CD4-positive, alpha-beta T cell (primary cell): ENCODE measurements at regions not wholly inside any gene's neighbourhood (a gene's known extent, or its start where the extent isn't known, plus 50 kb on each side); places are given as distances from the start of the nearest gene placed in this dataset.
"Not testable (repeated sequence)": the region's sequence is repeated elsewhere in the genome, so short reads cannot be mapped to it uniquely, and the experiment has no call there.

Source experiments
- ATAC-seq: fragments of 200-7000 bp; cut with Tn5 transposase; one replicate; pipeline ENCODE4 v1.10.0; 2022; ENCODE audit warnings: mild to moderate bottlenecking; ENCODE audit not compliant: poor library complexity
- CTCF ChIA-PET: fragments of 350-600 bp; sonication (Branson Sonifier 250); formaldehyde crosslinking; loops from one replicate; lab custom pipeline; 2021; ENCODE audit warnings: antibody characterized with exemption, inconsistent platforms; lab: Charles Lee
- POLR2A ChIA-PET: fragments of 350-600 bp; sonication (Branson Sonifier 250); formaldehyde crosslinking; loops from one replicate; lab custom pipeline; 2021; ENCODE audit warnings: antibody characterized with exemption, inconsistent platforms; lab: Charles Lee
- DNase-seq, 14 experiments: peaks; one replicate each; pipeline ENCODE4 v3.0.0-alpha.2; 2013 to 2020; ENCODE audit warnings: mixed read lengths in 2 of 14
- H3K27ac ChIP-seq, 2 donors: one replicate each; pipeline versions ENCODE4 v1.5.1 to v1.7.0; 2013; ENCODE audit warnings: low read length in 2 of 2, low read depth in 1 of 2, mild to moderate bottlenecking in 1 of 2
- H3K27me3 ChIP-seq, 2 experiments: 1 replicate in 1 of 2; 2 replicates in 1 of 2; pipeline versions ENCODE4 v1.6.1 to v1.7.0; 2013; ENCODE audit warnings: low read length in 2 of 2, control low read depth in 1 of 2, mild to moderate bottlenecking in 1 of 2, moderate library complexity in 1 of 2; ENCODE audit not compliant: insufficient read depth in 2 of 2, control insufficient read depth in 1 of 2
- H3K36me3 ChIP-seq: one replicate; pipeline ENCODE4 v1.6.1; 2013; ENCODE audit warnings: low read length, control low read depth; ENCODE audit not compliant: insufficient read depth
- H3K4me1 ChIP-seq: one replicate; pipeline ENCODE4 v1.6.1; 2013; ENCODE audit warnings: low read length, control low read depth; ENCODE audit not compliant: insufficient read depth
- H3K4me3 ChIP-seq: one replicate; pipeline ENCODE4 v1.5.1; 2013; ENCODE audit warnings: mild to moderate bottlenecking, low read length, moderate library complexity
- H3K9me3 ChIP-seq, 2 experiments: 1 replicate in 1 of 2; 2 replicates in 1 of 2; pipeline versions ENCODE4 v1.6.1 to v1.7.0; 2013; ENCODE audit warnings: low read length in 2 of 2, mild to moderate bottlenecking in 2 of 2, control low read depth in 1 of 2, moderate library complexity in 1 of 2; ENCODE audit not compliant: control insufficient read depth in 1 of 2, insufficient read depth in 1 of 2
- H3K27ac Mint-ChIP-seq: one replicate; pipeline ENCODE4 v1.8.0; 2020; ENCODE audit warnings: mixed read lengths
- H3K27me3 Mint-ChIP-seq: one replicate; pipeline ENCODE4 v1.8.0; 2021; ENCODE audit warnings: mixed read lengths
- H3K36me3 Mint-ChIP-seq: one replicate; pipeline ENCODE4 v1.8.0; 2021; ENCODE audit warnings: low read depth, mixed read lengths
- H3K4me1 Mint-ChIP-seq: one replicate; pipeline ENCODE4 v1.8.0; 2021; ENCODE audit warnings: low read depth, mixed read lengths
- H3K4me3 Mint-ChIP-seq: one replicate; pipeline ENCODE4 v1.8.0; 2020; ENCODE audit warnings: mild to moderate bottlenecking, mixed read lengths
- H3K9me3 Mint-ChIP-seq: one replicate; pipeline ENCODE4 v1.8.0; 2020; ENCODE audit warnings: mixed read lengths
- intact Hi-C, 2 experiments: fragments of 100-400 bp; cut with DNase I in 1 of 2; cut with micrococcal nuclease in 1 of 2; formaldehyde crosslinking; loops; one replicate each; pipeline versions ENCODE4 v1.15.1 to v1.9.0; 2023 to 2025; cut with DNase I, micrococcal nuclease
- TF ChIP-seq, protein P1 (sequence below): fragments of 200-600 bp; IDR thresholded peaks from one replicate; pipeline ENCODE4 v1.8.0; 2022; ENCODE audit warnings: antibody characterized with exemption, mild to moderate bottlenecking

DNA sequence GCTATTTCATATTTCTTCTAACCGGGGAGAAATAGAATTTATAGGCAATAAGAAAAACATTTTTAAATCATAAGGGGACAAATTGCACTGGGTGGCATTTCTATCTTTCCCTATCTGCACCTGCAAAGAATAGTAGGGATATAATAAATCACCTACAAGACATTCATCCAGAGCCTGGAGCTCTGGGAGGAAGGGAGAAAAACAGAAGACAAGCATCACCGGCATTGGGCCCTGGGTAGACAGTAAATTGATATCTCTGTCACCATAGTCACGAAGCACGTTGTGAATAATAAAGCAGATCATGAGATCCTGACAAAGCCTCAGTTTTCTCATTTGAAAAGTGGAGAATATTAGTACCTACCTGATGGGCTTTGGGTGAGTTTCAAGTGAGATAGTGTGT, 685.6 kb downstream of the XPNPEP1 start:
- H3K27me3 ChIP-seq, result no peaks in the 10 kb centered on the region
- H3K27me3 Mint-ChIP-seq, result no peaks in the 10 kb centered on the region
- intact Hi-C loops, result no loop called here
- no peaks in the 10 kb centered on the region for H3K4me1 Mint-ChIP-seq
- no peaks in the 10 kb centered on the region for H3K4me1 ChIP-seq
- no peak overlapping the region for H3K27ac Mint-ChIP-seq
- H3K36me3 Mint-ChIP-seq, result no peaks in the 10 kb centered on the region
- no peak for DNase-seq
- ATAC-seq, result no peak
- H3K9me3 ChIP-seq, result no peaks in the 10 kb centered on the region
- ChIA-PET CTCF (no interaction called here), POLR2A (no interaction called here)
- H3K27ac ChIP-seq, result no peak overlapping the region
- H3K4me3 Mint-ChIP-seq, result no peak overlapping the region
- H3K4me3 ChIP-seq, result no peak overlapping the region
- TF ChIP-seq, protein P1, sequence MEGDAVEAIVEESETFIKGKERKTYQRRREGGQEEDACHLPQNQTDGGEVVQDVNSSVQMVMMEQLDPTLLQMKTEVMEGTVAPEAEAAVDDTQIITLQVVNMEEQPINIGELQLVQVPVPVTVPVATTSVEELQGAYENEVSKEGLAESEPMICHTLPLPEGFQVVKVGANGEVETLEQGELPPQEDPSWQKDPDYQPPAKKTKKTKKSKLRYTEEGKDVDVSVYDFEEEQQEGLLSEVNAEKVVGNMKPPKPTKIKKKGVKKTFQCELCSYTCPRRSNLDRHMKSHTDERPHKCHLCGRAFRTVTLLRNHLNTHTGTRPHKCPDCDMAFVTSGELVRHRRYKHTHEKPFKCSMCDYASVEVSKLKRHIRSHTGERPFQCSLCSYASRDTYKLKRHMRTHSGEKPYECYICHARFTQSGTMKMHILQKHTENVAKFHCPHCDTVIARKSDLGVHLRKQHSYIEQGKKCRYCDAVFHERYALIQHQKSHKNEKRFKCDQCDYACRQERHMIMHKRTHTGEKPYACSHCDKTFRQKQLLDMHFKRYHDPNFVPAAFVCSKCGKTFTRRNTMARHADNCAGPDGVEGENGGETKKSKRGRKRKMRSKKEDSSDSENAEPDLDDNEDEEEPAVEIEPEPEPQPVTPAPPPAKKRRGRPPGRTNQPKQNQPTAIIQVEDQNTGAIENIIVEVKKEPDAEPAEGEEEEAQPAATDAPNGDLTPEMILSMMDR, result no peak
- peaks cover 5% of the 10 kb centered on the region for H3K9me3 Mint-ChIP-seq
- H3K36me3 ChIP-seq, result no peaks in the 10 kb centered on the region

DNA sequence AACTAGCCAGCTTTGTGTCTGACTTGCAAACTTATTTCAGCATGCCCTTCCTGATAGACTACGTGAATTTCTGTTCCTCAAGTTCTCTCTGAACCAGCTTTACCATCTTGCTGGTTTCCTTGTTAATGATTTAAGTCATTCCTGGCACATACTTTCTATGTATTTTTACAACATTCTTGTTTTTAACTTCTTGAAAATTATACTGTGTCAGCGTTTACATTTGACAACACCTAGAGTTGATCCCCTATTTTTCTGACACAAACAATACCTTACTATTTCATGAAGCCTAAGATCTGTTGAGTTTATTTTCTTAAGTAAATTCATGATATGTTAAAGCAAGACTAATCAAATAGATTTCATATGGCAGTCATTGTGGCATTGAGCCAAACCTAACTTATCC, 686.3 kb downstream of the XPNPEP1 start:
- peaks cover 5% of the 10 kb centered on the region for H3K9me3 Mint-ChIP-seq
- Histone ChIP-seq H3K4me3 (no peak overlapping the region), H3K4me1 (no peaks in the 10 kb centered on the region), H3K27me3 (no peaks in the 10 kb centered on the region), H3K36me3 (no peaks in the 10 kb centered on the region), H3K27ac (no peak overlapping the region), H3K9me3 (peaks cover 0 to 4% of the 10 kb centered on the region in 2 experiments)
- H3K4me1 Mint-ChIP-seq, result no peaks in the 10 kb centered on the region
- no peak overlapping the region for H3K4me3 Mint-ChIP-seq
- ChIA-PET CTCF (no interaction called here), POLR2A (no interaction called here)
- no peaks in the 10 kb centered on the region for H3K36me3 Mint-ChIP-seq
- no peak overlapping the region for H3K27ac Mint-ChIP-seq
- DNase-seq (no peak), ATAC-seq (no peak)
- TF ChIP-seq, protein P1, result no peak
- intact Hi-C loops, result no loop called here
- no peaks in the 10 kb centered on the region for H3K27me3 Mint-ChIP-seq

DNA sequence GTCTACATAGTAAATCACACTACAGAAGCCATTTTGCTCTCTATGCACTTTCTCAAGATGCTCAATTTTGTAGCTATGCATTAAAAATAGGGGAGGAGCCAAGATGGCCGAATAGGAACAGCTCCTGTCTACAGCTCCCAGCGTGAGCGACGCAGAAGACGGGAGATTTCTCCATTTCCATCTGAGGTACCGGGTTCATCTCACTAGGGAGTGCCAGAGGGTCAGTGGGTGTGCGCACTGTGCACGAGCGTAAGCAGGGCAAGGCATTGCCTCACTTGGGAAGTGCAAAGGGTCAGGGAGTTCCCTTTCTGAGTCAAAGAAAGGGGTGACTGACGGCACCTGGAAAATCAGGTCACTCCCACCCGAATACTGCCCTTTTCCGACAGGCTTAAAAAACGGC, 699.8 kb downstream of the XPNPEP1 start:
- CTCF ChIA-PET, H3K27ac Mint-ChIP-seq, H3K4me3 ChIP-seq: not testable (repeated sequence)

DNA sequence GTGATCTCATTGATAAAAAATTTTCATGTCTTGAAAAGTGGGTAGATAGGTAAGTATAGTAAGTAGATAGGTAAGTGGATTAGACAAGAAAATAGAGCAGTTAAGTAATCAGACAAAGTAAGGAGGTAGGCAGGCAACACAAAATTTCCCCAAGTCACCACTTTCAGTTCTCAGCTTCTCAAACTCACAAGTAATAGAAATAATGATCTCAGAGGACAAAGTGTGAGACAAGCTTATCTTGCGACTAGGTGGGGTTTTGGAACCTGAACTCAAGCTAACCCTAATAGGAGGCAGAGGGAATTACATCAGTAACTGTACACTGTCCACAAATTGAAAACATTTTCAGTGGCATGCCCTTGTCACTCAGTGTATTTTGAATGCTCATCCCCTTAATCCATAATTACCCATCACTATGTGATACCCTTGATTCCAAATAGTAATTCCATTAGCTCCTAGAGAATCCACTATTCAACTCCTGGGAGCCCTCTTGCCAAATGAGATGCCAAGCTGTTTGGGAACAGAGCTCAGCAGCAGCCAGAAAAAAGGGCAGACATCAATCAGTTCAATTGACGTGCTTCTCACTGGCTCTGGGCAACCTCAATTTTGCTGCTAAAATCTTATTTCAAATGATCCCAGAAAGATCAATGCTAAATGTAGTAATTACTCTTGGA, 703.2 kb downstream of the XPNPEP1 start:
- H3K4me3 ChIP-seq, result no peak overlapping the region
- H3K4me3 Mint-ChIP-seq, result no peak overlapping the region
- intact Hi-C loops, result no loop called here
- H3K4me1 ChIP-seq, result no peaks in the 10 kb centered on the region
- TF ChIP-seq, protein P1, result no peak
- H3K4me1 Mint-ChIP-seq, result no peaks in the 10 kb centered on the region
- H3K27me3 Mint-ChIP-seq, result no peaks in the 10 kb centered on the region
- no peaks in the 10 kb centered on the region for H3K27me3 ChIP-seq
- H3K27ac Mint-ChIP-seq, result no peak overlapping the region
- no peaks in the 10 kb centered on the region for H3K36me3 Mint-ChIP-seq
- DNase-seq (no peak), ATAC-seq (no peak)
- peaks cover 0 to 5% of the 10 kb centered on the region in 2 experiments for H3K9me3 ChIP-seq
- ChIA-PET CTCF (no interaction called here), POLR2A (no interaction called here)
- peaks cover 2% of the 10 kb centered on the region for H3K9me3 Mint-ChIP-seq
- no peak overlapping the region for H3K27ac ChIP-seq
- H3K36me3 ChIP-seq, result no peaks in the 10 kb centered on the region

More for the DNA sequence above, 699.8 kb downstream of the XPNPEP1 start:
- H3K27me3 ChIP-seq, H3K4me1 ChIP-seq, DNase-seq, H3K9me3 Mint-ChIP-seq, H3K9me3 ChIP-seq, H3K36me3 Mint-ChIP-seq, H3K27me3 Mint-ChIP-seq, H3K27ac ChIP-seq, intact Hi-C loops, H3K4me3 Mint-ChIP-seq, ATAC-seq, H3K4me1 Mint-ChIP-seq, H3K36me3 ChIP-seq, POLR2A ChIA-PET: not testable (repeated sequence)
